HG03442 (cell line): ENCODE measurements at regions not wholly inside any gene's neighbourhood (a gene's known extent, or its start where the extent isn't known, plus 50 kb on each side); places are given as distances from the start of the nearest gene placed in this dataset.
"Not testable (repeated sequence)": the region's sequence is repeated elsewhere in the genome, so short reads cannot be mapped to it uniquely, and the experiment has no call there.

Experiments used
- ATAC-seq: cut with Tn5 transposase; IDR thresholded peaks from one replicate; pipeline ENCODE4 v1.9.1; 2021; ENCODE audit warnings: mild to moderate bottlenecking, moderate library complexity; ENCODE audit not compliant: unreplicated experiment

GRCh38 chr5:10130881-10131280 is 118.8 kb downstream of the ATPSCKMT start:
- ATAC-seq = no peak

GRCh38 chr5:10126900-10127299 is 122.8 kb downstream of the ATPSCKMT start:
- no peak for ATAC-seq

- ATAC-seq = no peak
These were observed 124.6 kb downstream of the ATPSCKMT start for GRCh38 chr5:10125116-10125515.

- no peak for ATAC-seq
These were observed 125.4 kb downstream of the ATPSCKMT start for GRCh38 chr5:10124287-10124686.

- no peak for ATAC-seq
These were observed 126.3 kb downstream of the ATPSCKMT start for GRCh38 chr5:10123254-10123989.

GRCh38 chr5:10122076-10122726 is 127.5 kb downstream of the ATPSCKMT start:
- ATAC-seq = no peak

- no peak for ATAC-seq
These were observed 128.8 kb downstream of the ATPSCKMT start for GRCh38 chr5:10120934-10121333.

- no peak for ATAC-seq
These were observed 131.5 kb downstream of the ATPSCKMT start for GRCh38 chr5:10118150-10118549.

- ATAC-seq = no peak
These were observed 133.1 kb downstream of the ATPSCKMT start for GRCh38 chr5:10116594-10116993.

GRCh38 chr5:10115669-10116068 is 134.0 kb downstream of the ATPSCKMT start:
- ATAC-seq = no peak

GRCh38 chr5:10111571-10111970 is 138.1 kb downstream of the ATPSCKMT start:
- ATAC-seq = no peak

GRCh38 chr5:10110228-10110627 is 139.5 kb downstream of the ATPSCKMT start:
- ATAC-seq = no peak

GRCh38 chr5:10109299-10109698 is 140.4 kb downstream of the ATPSCKMT start:
- ATAC-seq = no peak

- no peak for ATAC-seq
These were observed 142.9 kb downstream of the ATPSCKMT start for GRCh38 chr5:10106806-10107205.

GRCh38 chr5:10106285-10106684 is 143.4 kb downstream of the ATPSCKMT start:
- no peak for ATAC-seq

GRCh38 chr5:10102706-10103497 is 146.8 kb downstream of the ATPSCKMT start:
- ATAC-seq = no peak

GRCh38 chr5:10102235-10102634 is 147.5 kb downstream of the ATPSCKMT start:
- not testable (repeated sequence) for ATAC-seq

- no peak for ATAC-seq
These were observed 150.1 kb downstream of the ATPSCKMT start for GRCh38 chr5:10099548-10099947.

- ATAC-seq = no peak
These were observed 158.0 kb downstream of the ATPSCKMT start for GRCh38 chr5:10091701-10092100.

- ATAC-seq = no peak
These were observed 159.6 kb downstream of the ATPSCKMT start for GRCh38 chr5:10090074-10090473.

- no peak for ATAC-seq
These were observed 164.5 kb downstream of the ATPSCKMT start for GRCh38 chr5:10085185-10085584.

- no peak for ATAC-seq
These were observed 168.1 kb downstream of the ATPSCKMT start for GRCh38 chr5:10081584-10081983.
